Skeletal muscle cell (primary cell): ENCODE measurements at regions not wholly inside any gene's neighbourhood (a gene's known extent, or its start where the extent isn't known, plus 50 kb on each side); places are given as distances from the start of the nearest gene placed in this dataset.
A peak's percentile ranks its signal among the peaks of the same experiment; 100 is the strongest.

Experiments used
- DNase-seq: peaks from one replicate; pipeline ENCODE4 v3.0.0-alpha.2; 2010; ENCODE audit warnings: low read depth
- H3K4me3 ChIP-seq: 2 replicates; pipeline ENCODE4 v1.5.1; 2011; ENCODE audit warnings: low read depth, mild to moderate bottlenecking, control low read depth, low read length, moderate library complexity

DNA sequence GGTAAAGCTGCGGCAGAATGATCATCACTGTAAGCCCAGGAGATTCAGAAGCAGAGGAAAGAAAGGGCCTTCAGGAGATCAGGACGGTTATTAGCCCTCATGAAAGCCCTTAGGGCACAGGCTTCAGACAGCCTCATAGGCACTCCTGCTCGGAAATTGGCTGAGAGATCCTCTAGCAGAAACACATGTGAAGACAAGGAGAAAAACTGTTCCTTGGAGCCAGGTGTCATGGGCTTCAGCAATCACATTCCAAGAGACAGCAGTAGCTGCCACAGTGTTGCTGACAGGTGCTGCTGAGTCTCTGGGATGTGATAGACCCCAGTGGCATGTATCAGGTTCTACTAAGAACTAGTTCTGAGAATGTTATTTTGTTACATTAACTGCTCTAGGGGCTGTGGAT is 88.8 kb upstream of the DYRK2 start:
- no peak overlapping the region for H3K4me3 ChIP-seq
- DNase-seq, result no peak

GRCh38 chr12:67562513-67563287 is 85.8 kb upstream of the DYRK2 start:
- no peak for DNase-seq
- H3K4me3 ChIP-seq, result no peak overlapping the region

- no peak overlapping the region for H3K4me3 ChIP-seq
- no peak for DNase-seq
Observed at GRCh38 chr12:67568055-67568454, 80.5 kb upstream of the DYRK2 start.

- DNase-seq, result no peak
- no peak overlapping the region for H3K4me3 ChIP-seq
Observed at GRCh38 chr12:67572492-67572891, 76.1 kb upstream of the DYRK2 start.

GRCh38 chr12:67573566-67573965 is 75.0 kb upstream of the DYRK2 start:
- H3K4me3 ChIP-seq, result no peak overlapping the region
- no peak for DNase-seq

- DNase-seq, result no peak
- no peak overlapping the region for H3K4me3 ChIP-seq
Observed at GRCh38 chr12:67578976-67579661, 69.4 kb upstream of the DYRK2 start.

DNA sequence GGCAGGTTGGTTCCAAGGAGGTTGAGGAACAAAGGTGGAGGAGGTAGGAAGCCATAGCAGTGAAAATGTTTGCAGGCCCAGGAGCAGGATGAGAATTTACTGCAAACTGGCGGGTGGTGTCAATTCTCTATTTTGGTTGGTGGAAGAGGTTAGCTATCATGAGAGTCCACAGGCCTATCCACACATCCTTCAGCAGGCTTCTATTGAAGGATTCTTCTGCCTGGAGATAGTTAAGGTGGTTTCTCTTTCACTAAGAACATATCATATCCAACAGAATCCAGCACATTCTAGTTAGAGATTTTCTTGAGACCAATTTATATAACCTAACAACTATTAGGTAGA is 68.9 kb upstream of the DYRK2 start:
- H3K4me3 ChIP-seq, result no peak overlapping the region
- no peak for DNase-seq

DNA sequence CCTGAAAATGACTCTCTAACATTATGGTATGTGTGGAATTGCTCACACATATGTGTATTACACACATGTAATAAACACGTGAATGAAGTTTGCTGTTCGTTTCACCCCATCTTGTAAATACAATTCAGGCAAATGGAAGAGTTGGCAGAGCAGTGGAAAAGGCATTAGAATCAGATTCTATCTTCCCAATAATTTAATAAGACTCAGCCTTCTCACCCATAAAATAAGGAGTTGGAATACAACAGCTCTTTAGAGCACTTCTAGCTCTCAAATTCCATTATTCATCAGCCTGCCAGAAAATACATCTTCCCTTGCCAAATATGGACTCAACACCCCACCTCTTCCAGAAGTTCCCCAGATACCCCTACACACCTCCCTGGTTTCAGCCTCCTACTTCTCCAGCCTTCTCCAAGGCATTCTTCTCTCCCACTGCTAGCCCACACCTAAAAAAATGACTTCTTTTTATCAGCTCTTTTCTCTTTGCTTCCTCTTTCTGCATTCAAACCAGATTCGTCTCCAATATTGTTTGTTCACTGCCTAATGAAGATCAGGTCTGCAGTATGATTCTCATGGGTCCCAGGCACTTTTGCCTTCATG is 66.2 kb upstream of the DYRK2 start:
- no peak overlapping the region for H3K4me3 ChIP-seq
- no peak for DNase-seq

DNA sequence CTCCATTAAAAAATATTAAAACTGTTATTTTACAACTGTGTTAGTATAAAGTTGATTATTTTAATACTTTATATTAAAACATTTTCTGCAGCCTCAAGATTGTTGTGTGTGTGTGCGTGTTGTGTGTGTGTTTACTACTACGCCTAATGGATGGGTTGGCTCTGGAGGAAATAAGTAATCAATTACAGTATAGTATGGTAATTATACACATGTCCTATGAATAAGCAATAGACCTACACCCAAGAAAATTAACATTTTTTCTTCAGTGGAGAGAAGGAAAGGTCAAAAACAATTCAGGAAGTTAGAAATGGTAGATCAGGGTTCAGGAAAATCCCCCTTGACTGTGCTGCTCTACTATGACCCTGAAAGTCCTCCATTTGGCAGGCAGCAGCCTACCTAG is 65.7 kb upstream of the DYRK2 start:
- DNase-seq, result no peak
- no peak overlapping the region for H3K4me3 ChIP-seq

DNA sequence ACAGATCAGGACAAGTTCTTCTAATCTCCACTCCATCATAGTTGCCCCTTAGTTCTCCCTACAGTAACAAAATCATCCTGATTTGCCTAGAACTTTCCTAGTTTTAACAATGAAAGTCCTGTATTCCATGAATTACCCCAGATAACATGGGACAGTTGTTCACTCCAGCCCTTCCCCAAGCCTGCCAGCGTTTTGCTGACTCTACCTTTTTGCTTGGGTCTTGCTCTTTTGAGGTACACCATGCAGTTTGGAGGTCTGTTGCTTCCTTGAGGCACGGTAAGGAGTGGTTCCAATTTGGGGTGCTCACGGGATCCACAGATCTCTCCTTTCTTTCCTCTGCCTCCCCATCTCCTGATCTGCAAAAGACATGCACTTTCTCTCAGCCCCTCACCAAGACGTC is 61.6 kb upstream of the DYRK2 start:
- DNase-seq, result no peak
- H3K4me3 ChIP-seq, result no peak overlapping the region

DNA sequence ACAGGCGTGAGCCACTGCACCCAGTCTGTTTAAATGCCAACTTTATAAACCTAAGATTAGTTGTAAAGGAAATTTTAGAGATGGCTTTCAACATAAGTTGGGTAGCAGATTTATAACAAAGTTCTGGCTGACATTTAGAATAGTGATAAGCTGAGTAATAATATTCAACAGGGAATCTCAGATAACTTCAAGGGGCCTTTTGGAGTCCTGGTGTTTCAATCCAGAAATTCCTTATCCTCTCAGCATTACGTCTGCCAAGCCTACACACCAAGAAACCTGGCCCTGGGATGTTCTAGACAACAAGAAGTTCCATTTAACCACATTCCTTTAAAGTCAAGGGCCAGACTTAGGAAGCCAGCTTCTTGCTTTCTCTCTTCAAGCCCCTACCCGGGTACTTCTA is 59.5 kb upstream of the DYRK2 start:
- no peak overlapping the region for H3K4me3 ChIP-seq
- DNase-seq, result no peak

GRCh38 chr12:67590149-67590790 is 58.3 kb upstream of the DYRK2 start:
- no peak for DNase-seq
- H3K4me3 ChIP-seq, result no peak overlapping the region

DNA sequence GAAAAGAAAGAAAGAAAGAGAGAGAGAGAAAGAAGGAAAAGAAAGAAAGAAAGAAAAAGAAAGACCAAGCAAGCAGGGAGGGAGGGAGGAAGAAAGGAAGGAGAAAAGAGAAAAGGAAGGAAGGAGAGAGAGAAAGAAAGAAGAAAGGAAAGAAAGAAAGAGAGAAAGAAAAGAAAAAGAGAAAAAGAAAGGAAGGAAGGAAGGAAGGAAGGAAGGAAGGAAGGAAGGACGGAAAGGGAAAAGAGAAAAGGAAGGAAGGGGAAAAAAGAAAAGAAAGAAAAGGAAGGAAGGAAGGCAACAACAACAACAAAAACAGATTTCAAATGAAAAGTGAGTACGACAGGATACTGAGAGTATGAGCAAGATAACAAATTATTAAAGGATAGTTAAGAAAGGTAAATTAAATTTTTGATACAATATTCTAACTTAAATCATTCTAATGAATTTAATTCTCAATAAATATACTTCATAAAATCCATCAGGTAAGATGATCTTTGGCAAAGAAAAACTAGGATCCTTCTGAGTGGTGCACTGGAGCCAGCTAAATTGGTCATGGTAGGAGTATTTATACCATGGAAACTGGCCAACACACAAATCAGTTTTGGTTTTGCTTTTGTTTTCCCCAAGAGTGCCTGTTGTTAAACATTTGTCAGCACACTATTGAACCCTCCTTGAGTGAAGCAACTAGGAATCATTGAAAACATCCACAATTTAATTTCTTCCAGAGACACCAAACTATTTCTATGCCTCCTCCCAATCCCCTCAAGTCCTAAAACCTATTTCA is 56.1 kb upstream of the DYRK2 start:
- H3K4me3 ChIP-seq, result no peak overlapping the region
- peak; percentile 37 for DNase-seq

GRCh38 chr12:67593041-67593440 is 55.5 kb upstream of the DYRK2 start:
- no peak for DNase-seq
- H3K4me3 ChIP-seq, result no peak overlapping the region

DNA sequence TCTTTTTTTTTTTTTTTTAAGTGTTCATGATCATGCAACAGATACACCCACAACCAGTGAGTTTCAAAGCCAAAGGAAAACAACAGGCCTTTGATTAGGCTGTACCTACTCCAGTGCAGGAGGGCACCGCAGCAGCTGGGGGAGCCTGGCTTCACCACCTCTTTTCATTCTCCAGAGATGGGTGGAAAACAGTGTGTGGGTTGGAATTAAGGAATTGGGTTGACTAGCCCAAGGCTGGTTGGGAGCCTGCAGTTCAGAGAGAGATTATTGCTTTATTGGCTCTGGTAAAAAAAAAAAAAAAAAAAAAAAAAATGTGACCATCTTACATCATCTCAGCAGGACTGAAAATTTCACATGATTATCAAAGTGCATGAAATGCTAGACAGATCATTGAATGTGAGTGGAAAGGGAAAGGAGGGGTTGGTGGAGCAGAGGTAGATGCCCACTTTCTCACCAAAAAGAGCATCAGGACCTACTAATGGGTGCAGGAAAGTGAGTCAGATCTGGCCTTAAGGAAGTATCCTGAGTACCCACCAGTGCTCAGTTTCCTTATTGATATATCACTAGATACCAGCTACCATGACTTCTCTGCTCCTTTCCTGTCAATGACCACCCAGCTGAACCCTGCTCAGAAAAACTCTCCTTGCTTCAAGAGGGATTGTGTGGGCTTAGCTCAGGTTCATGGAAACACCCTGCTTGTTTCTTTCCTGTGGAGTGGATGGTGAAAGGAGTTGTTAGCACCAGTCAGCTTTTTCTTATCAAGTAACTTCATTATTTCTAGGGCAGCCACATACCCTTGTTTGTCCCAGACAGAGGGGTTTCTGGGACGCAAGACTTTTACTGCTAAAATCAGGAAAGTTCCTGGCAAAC is 54.8 kb upstream of the DYRK2 start:
- no peak for DNase-seq

GRCh38 chr12:67594888-67595287 is 53.7 kb upstream of the DYRK2 start:
- H3K4me3 ChIP-seq, result no peak overlapping the region
- no peak for DNase-seq

More for the DNA sequence above, 54.8 kb upstream of the DYRK2 start:
- H3K4me3 ChIP-seq, result no peak overlapping the region

DNA sequence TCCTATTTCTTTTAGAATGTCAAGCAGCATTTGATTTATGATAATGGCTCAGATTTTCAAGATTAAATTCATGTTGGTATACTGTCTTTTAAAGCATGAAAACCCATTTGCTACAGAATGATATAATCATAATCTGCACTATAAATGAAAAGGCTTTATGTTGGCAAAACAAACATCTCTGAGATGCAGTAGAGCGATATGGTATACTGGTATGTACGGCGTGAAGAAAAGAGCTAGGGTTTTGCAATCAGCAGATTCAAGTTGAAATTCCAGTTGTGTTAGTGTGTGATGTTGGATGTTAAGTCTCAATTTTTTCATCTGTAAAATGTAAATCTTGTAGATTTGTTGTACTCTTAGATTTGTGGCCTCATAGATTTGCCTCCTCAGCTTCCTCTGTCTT is 53.2 kb upstream of the DYRK2 start:
- no peak for DNase-seq
- H3K4me3 ChIP-seq, result no peak overlapping the region

- no peak for DNase-seq
- H3K4me3 ChIP-seq, result no peak overlapping the region
Observed at GRCh38 chr12:67598598-67598997, 49.9 kb upstream of the DYRK2 start.
